ENCODE measurements at regions not wholly inside any gene's neighbourhood (a gene's known extent, or its start where the extent isn't known, plus 50 kb on each side); places are given as distances from the start of the nearest gene placed in this dataset.

GRCh38 chrX:125170459-125170858 is 149.2 kb upstream of the TEX13C start:
- no peak for DNase-seq
- WGBS, 2 donors = 57 to 72% methylated on average over 4 of the region's 4 CpGs

GRCh38 chrX:125172531-125172930 is 147.1 kb upstream of the TEX13C start:
- DNase-seq = no peak
- no peaks in the 10 kb centered on the region for H3K9me3 ChIP-seq
- no peak overlapping the region for H3K27ac ChIP-seq
- TF ChIP-seq CTCF (IDR thresholded peaks at IDR 0.05) = no peak
- no peaks in the 10 kb centered on the region for H3K36me3 ChIP-seq
- intact Hi-C loops (cut with DNase I) = no loop called here
- H3K4me1 ChIP-seq = no peaks in the 10 kb centered on the region
- 56 to 69% methylated on average over 5 of the region's 5 CpGs for WGBS, 2 donors
- H3K27me3 ChIP-seq = peaks cover 0 to 3% (median 0%) of the 10 kb centered on the region in 4 donors
- ATAC-seq = no peak
- no peak overlapping the region for H3K4me3 ChIP-seq
- peak; percentile 34 for FAIRE-seq

More at GRCh38 chrX:125170459-125170858, 149.2 kb upstream of the TEX13C start:
- H3K27me3 ChIP-seq = peaks cover 0 to 3% (median 0%) of the 10 kb centered on the region in 4 donors
- TF ChIP-seq CTCF (IDR thresholded peaks at IDR 0.05) = no peak
- no peak for FAIRE-seq
- H3K4me1 ChIP-seq = no peaks in the 10 kb centered on the region
- H3K36me3 ChIP-seq = no peaks in the 10 kb centered on the region
- H3K27ac ChIP-seq = no peak overlapping the region
- H3K4me3 ChIP-seq = no peak overlapping the region
- no peaks in the 10 kb centered on the region for H3K9me3 ChIP-seq
- ATAC-seq = no peak
- intact Hi-C loops (cut with DNase I) = no loop called here

DNA sequence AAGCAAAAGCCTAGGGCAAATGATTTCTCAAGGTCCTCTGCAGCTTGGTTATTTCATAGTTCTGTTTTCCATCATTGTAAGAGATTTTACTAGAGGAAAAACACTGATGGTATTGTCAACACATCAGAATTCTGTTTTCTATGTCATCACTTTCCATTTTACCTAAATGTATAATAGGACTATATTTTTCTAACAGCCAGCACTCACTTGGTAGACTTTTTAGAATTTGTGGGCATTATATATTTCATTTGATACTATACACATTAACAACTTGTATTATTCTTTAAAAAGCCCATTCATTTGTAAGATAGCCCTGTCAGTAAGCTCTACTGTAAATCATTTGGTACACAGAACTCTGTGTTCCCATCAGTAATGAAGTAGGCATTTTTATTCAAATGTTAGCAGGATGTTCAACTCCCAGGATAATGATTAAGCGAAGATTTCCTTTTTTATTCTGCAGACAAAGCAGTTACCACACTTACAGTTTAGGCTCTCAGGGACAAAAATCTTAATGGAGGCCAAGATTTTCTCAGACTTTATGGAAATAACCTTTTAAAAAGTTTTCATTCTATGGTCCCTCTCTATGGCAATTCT is 143.6 kb upstream of the TEX13C start:
- no peak overlapping the region for H3K4me3 ChIP-seq
- no peaks in the 10 kb centered on the region for H3K9me3 ChIP-seq
- FAIRE-seq = no peak
- no peak overlapping the region for H3K27ac ChIP-seq
- no peaks in the 10 kb centered on the region for H3K4me1 ChIP-seq
- peaks cover 0 to 3% (median 0%) of the 10 kb centered on the region in 4 donors for H3K27me3 ChIP-seq
- intact Hi-C loops (cut with DNase I) = no loop called here
- no peak for TF ChIP-seq CTCF (IDR thresholded peaks at IDR 0.05)
- no peak for DNase-seq
- ATAC-seq = no peak
- no peaks in the 10 kb centered on the region for H3K36me3 ChIP-seq
- WGBS, 2 donors = 0% methylated on average over 1 of the region's 1 CpG

DNA sequence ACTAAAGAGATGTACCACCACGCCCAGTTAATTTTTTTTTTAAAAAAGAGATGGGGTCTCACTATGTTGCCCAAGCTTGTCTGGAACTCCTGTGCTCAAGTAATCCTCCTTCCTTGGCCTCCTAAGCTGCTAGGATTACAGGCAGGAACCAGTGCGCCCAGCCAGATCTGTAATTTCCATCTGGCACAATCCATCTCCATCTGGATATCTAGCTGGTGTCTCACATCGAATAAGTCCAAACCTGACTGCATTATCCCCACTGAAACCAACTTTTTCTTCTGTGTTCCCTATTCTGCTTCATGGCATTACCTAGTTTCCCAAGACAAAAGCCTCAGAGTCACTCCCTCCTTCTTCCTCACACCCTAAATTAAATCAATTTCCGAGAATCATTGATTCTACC is 125.8 kb upstream of the TEX13C start:
- Histone ChIP-seq H3K9me3 (no peaks in the 10 kb centered on the region), H3K27ac (no peak overlapping the region), H3K4me3 (no peak overlapping the region), H3K4me1 (no peaks in the 10 kb centered on the region), H3K36me3 (no peaks in the 10 kb centered on the region), H3K27me3 (peaks cover 0 to 10% (median 2%) of the 10 kb centered on the region in 4 donors)
- intact Hi-C loops (cut with DNase I) = no loop called here
- no peak for TF ChIP-seq CTCF (IDR thresholded peaks at IDR 0.05)
- WGBS, 2 donors = 64 to 68% methylated on average over 4 of the region's 4 CpGs
- no peak for FAIRE-seq
- ATAC-seq = no peak
- DNase-seq = no peak

DNA sequence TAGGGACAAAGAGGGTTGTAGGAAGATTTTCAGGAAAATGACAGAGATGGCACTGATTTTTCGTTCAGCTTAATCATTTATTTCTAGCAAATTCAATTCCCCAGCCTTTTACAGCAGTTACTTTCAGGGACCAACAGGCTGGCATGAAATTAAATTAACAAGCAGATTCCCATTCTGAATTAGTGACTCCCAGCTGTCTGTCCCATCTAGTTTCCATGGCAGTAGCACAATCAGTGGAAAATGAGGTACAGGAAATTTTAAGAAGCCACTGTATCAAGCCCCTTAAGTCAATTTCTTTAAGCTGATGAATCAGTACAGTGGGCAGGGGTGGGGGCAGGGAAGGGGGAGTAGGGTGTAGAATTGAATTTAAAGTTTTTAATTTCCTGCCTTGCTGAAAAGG is 121.1 kb upstream of the TEX13C start:
- intact Hi-C loops (cut with DNase I) = no loop called here
- Histone ChIP-seq H3K4me1 (no peaks in the 10 kb centered on the region), H3K27me3 (peaks cover 4 to 22% (median 5%) of the 10 kb centered on the region in 4 donors), H3K4me3 (no peak overlapping the region), H3K9me3 (no peaks in the 10 kb centered on the region), H3K36me3 (no peaks in the 10 kb centered on the region), H3K27ac (no peak overlapping the region)
- ATAC-seq (no peak), DNase-seq (no peak), FAIRE-seq (no peak)
- 33 to 38% methylated on average over 1 of the region's 1 CpG for WGBS, 2 donors
- no peak for TF ChIP-seq CTCF (IDR thresholded peaks at IDR 0.05)

All from pancreas (tissue), 10 donors.